Liver (tissue), 3 donors: ENCODE measurements at regions not wholly inside any gene's neighbourhood (a gene's known extent, or its start where the extent isn't known, plus 50 kb on each side); places are given as distances from the start of the nearest gene placed in this dataset.

Experiments
- ATF3 ChIP-seq: IDR thresholded peaks from 2 replicates; pipeline ENCODE4 v1.6.1; 2016; ENCODE audit warnings: antibody characterized with exemption
- EGR1 ChIP-seq, 2 donors: IDR thresholded peaks; 2 replicates each; pipeline ENCODE4 v1.6.1; 2016 to 2018; ENCODE audit warnings: antibody characterized with exemption in 2 of 2, low read depth in 2 of 2
- GABPA ChIP-seq, 2 donors: IDR thresholded peaks in 1 of 2; conservative IDR thresholded peaks in 1 of 2; 2 replicates each; pipeline ENCODE4 v1.6.1; 2016; ENCODE audit warnings: antibody characterized with exemption in 2 of 2, mild to moderate bottlenecking in 1 of 2, moderate library complexity in 1 of 2
- JUND ChIP-seq, 2 donors: IDR thresholded peaks; 2 replicates each; pipeline ENCODE4 v1.6.1; 2016; ENCODE audit warnings: antibody characterized with exemption in 2 of 2
- RAD21 ChIP-seq, 2 donors: IDR thresholded peaks; 2 replicates each; pipeline ENCODE4 v1.6.1; 2016; ENCODE audit warnings: antibody characterized with exemption in 2 of 2, mild to moderate bottlenecking in 2 of 2
- REST ChIP-seq: IDR thresholded peaks from 2 replicates; pipeline ENCODE4 v1.6.1; 2016; ENCODE audit warnings: antibody characterized with exemption, mild to moderate bottlenecking
- RXRA ChIP-seq, 2 donors: IDR thresholded peaks; 2 replicates each; pipeline ENCODE4 v1.6.1; 2017 to 2018; ENCODE audit warnings: antibody characterized with exemption in 2 of 2, mild to moderate bottlenecking in 1 of 2
- SP1 ChIP-seq: IDR thresholded peaks from 2 replicates; pipeline ENCODE4 v1.6.1; 2018; ENCODE audit warnings: antibody characterized with exemption, mild to moderate bottlenecking
- TAF1 ChIP-seq: conservative IDR thresholded peaks from 2 replicates; pipeline ENCODE4 v1.6.1; 2016; ENCODE audit warnings: antibody characterized with exemption, mild to moderate bottlenecking
- YY1 ChIP-seq: IDR thresholded peaks from 2 replicates; pipeline ENCODE4 v1.6.1; 2016; ENCODE audit warnings: antibody characterized with exemption, mild to moderate bottlenecking
- TF ChIP-seq, protein P1 (sequence below): fragments of 150-350 bp; IDR thresholded peaks from 2 replicates; pipeline ENCODE4 v1.5.1; 2017; ENCODE audit warnings: improper control_type of control experiment, low read depth, low read length; ENCODE audit not compliant: missing input control
- TF ChIP-seq, protein P2 (sequence below): IDR thresholded peaks from 2 replicates; pipeline ENCODE4 v1.6.1; 2016; ENCODE audit warnings: antibody characterized with exemption
- donor health status: healthy.
- donor health status: healthy.

DNA sequence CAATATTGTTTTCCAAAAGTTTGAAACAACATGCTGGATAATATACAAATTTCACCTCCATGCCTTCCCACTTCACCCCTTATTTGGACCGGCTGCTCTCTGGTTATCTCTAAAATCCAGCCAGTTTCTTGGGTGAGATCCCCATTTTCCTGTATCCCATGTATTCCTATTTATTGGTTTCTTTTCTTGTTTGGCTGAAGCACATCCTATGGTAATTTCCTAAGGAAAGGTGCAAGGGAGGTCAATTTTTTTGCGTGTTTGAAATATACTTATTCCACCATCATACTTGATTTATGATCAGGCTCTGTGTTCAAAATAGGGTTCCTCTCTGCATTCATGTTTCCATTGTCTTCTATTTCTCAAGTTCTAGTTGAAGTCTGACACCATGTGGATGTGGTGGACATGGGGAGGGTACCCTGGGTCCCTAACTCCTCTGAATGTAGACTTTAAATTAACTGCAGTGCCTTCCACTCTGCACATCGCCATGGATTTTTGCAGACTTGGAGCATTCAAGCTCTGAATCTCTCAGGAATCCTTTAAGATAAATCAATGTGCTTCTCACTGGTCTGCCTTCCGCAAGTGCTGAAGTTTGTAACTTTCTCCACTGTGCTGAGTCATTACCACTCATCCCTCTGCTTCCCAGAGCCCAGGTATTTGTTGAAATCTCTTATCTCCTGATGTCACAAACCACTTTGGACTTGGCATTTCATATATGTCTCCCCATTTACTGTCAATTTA is 52.1 kb upstream of the TLE3 start:
- TF ChIP-seq, protein P1, sequence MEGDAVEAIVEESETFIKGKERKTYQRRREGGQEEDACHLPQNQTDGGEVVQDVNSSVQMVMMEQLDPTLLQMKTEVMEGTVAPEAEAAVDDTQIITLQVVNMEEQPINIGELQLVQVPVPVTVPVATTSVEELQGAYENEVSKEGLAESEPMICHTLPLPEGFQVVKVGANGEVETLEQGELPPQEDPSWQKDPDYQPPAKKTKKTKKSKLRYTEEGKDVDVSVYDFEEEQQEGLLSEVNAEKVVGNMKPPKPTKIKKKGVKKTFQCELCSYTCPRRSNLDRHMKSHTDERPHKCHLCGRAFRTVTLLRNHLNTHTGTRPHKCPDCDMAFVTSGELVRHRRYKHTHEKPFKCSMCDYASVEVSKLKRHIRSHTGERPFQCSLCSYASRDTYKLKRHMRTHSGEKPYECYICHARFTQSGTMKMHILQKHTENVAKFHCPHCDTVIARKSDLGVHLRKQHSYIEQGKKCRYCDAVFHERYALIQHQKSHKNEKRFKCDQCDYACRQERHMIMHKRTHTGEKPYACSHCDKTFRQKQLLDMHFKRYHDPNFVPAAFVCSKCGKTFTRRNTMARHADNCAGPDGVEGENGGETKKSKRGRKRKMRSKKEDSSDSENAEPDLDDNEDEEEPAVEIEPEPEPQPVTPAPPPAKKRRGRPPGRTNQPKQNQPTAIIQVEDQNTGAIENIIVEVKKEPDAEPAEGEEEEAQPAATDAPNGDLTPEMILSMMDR, result no peak
- TF ChIP-seq YY1 (no peak), SP1 (no peak), ATF3 (no peak), TAF1 (no peak), JUND (IDR thresholded peaks at IDR 0.05) (no peak), RAD21 (IDR thresholded peaks at IDR 0.05) (no peak), EGR1 (IDR thresholded peaks at IDR 0.05; ENCODE audit: low read depth in 2 of 2) (no peak), REST (no peak), RXRA (IDR thresholded peaks at IDR 0.05) (no peak), GABPA (IDR thresholded peaks at IDR 0.05 in 1 of 2, conservative IDR thresholded peaks at IDR 0.05 in 1 of 2) (no peak)
- TF ChIP-seq, protein P2, sequence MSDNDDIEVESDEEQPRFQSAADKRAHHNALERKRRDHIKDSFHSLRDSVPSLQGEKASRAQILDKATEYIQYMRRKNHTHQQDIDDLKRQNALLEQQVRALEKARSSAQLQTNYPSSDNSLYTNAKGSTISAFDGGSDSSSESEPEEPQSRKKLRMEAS, result no peak
